Activated T-cell treated with anti-CD3 and anti-CD28 coated beads, Interleukin-2, amount 50 U/mL, for 4 hours (primary cell): ENCODE measurements at regions not wholly inside any gene's neighbourhood (a gene's known extent, or its start where the extent isn't known, plus 50 kb on each side); places are given as distances from the start of the nearest gene placed in this dataset.

Experiments
- ATAC-seq, 2 donors: fragments of 200-7000 bp; cut with Tn5 transposase; one replicate each; pipeline ENCODE4 v1.10.0; 2021
- DNase-seq: peaks from one replicate; pipeline ENCODE4 v3.0.0-alpha.2; 2020
- H3K27me3 Mint-ChIP-seq: one replicate; pipeline ENCODE4 v1.8.0; 2021; ENCODE audit warnings: low read depth, mixed read lengths
- H3K36me3 Mint-ChIP-seq: one replicate; pipeline ENCODE4 v1.8.0; 2022; ENCODE audit warnings: mixed read lengths; ENCODE audit not compliant: insufficient read depth
- H3K4me1 Mint-ChIP-seq: one replicate; pipeline ENCODE4 v1.8.0; 2021; ENCODE audit warnings: low read depth, mixed read lengths
- H3K4me3 Mint-ChIP-seq: one replicate; pipeline ENCODE4 v1.8.0; 2021; ENCODE audit warnings: mild to moderate bottlenecking, moderate library complexity, mixed read lengths
- H3K9me3 Mint-ChIP-seq: one replicate; pipeline ENCODE4 v1.8.0; 2021; ENCODE audit warnings: mixed read lengths

- Mint-ChIP-seq H3K36me3 (no peaks in the 10 kb centered on the region), H3K9me3 (no peaks in the 10 kb centered on the region), H3K27me3 (no peaks in the 10 kb centered on the region), H3K4me1 (peaks cover 59% of the 10 kb centered on the region), H3K4me3 (no peak overlapping the region)
- DNase-seq, result no peak
- ATAC-seq, result peak; percentile 49 to 65
These were observed 117.2 kb downstream of the SLC25A24 start for GRCh38 chr1:108082738-108083562.

GRCh38 chr1:108082001-108082400 is 117.0 kb upstream of the VAV3 start:
- H3K9me3 Mint-ChIP-seq, result no peaks in the 10 kb centered on the region
- no peak overlapping the region for H3K4me3 Mint-ChIP-seq

GRCh38 chr1:108080448-108080847 is 115.5 kb upstream of the VAV3 start:
- no peak for DNase-seq
- Mint-ChIP-seq H3K27me3 (no peaks in the 10 kb centered on the region), H3K36me3 (no peaks in the 10 kb centered on the region), H3K9me3 (no peaks in the 10 kb centered on the region), H3K4me1 (peaks cover 74% of the 10 kb centered on the region), H3K4me3 (peak overlapping the region; percentile 14)
- peak; percentile 41 to 60 for ATAC-seq

More at GRCh38 chr1:108082001-108082400, 117.0 kb upstream of the VAV3 start:
- Mint-ChIP-seq H3K27me3 (no peaks in the 10 kb centered on the region), H3K36me3 (no peaks in the 10 kb centered on the region), H3K4me1 (peaks cover 68% of the 10 kb centered on the region)
- ATAC-seq (no peak), DNase-seq (no peak)

GRCh38 chr1:108079440-108080025 is 114.6 kb upstream of the VAV3 start:
- H3K36me3 Mint-ChIP-seq, result no peaks in the 10 kb centered on the region
- H3K4me1 Mint-ChIP-seq, result peaks cover 73% of the 10 kb centered on the region
- no peaks in the 10 kb centered on the region for H3K27me3 Mint-ChIP-seq
- DNase-seq (peak; percentile 17), ATAC-seq (peak; percentile 56 to 61)
- no peaks in the 10 kb centered on the region for H3K9me3 Mint-ChIP-seq
- H3K4me3 Mint-ChIP-seq, result no peak overlapping the region

- Mint-ChIP-seq H3K4me1 (peaks cover 64% of the 10 kb centered on the region), H3K9me3 (no peaks in the 10 kb centered on the region), H3K36me3 (no peaks in the 10 kb centered on the region), H3K4me3 (peak overlapping the region; percentile 31), H3K27me3 (no peaks in the 10 kb centered on the region)
- DNase-seq, result no peak
- ATAC-seq, result no peak
These were observed 113.0 kb upstream of the VAV3 start for GRCh38 chr1:108077991-108078390.

GRCh38 chr1:108075055-108075454 is 110.1 kb upstream of the VAV3 start:
- no peak for DNase-seq
- Mint-ChIP-seq H3K36me3 (no peaks in the 10 kb centered on the region), H3K9me3 (no peaks in the 10 kb centered on the region), H3K27me3 (no peaks in the 10 kb centered on the region), H3K4me3 (no peak overlapping the region), H3K4me1 (peaks cover 35% of the 10 kb centered on the region)
- ATAC-seq, result no peak

GRCh38 chr1:108072776-108073175 is 107.8 kb upstream of the VAV3 start:
- ATAC-seq (no peak), DNase-seq (no peak)
- H3K36me3 Mint-ChIP-seq, result no peaks in the 10 kb centered on the region
- H3K9me3 Mint-ChIP-seq, result no peaks in the 10 kb centered on the region
- H3K4me1 Mint-ChIP-seq, result peaks cover 19% of the 10 kb centered on the region
- H3K4me3 Mint-ChIP-seq, result no peak overlapping the region
- no peaks in the 10 kb centered on the region for H3K27me3 Mint-ChIP-seq

- Mint-ChIP-seq H3K4me3 (no peak overlapping the region), H3K4me1 (peaks cover 15% of the 10 kb centered on the region), H3K36me3 (no peaks in the 10 kb centered on the region), H3K9me3 (no peaks in the 10 kb centered on the region), H3K27me3 (no peaks in the 10 kb centered on the region)
- ATAC-seq (no peak), DNase-seq (no peak)
These were observed 107.2 kb upstream of the VAV3 start for GRCh38 chr1:108072212-108072611.

- ATAC-seq, result no peak
- DNase-seq, result no peak
- H3K27me3 Mint-ChIP-seq, result no peaks in the 10 kb centered on the region
- no peak overlapping the region for H3K4me3 Mint-ChIP-seq
- H3K9me3 Mint-ChIP-seq, result no peaks in the 10 kb centered on the region
- H3K36me3 Mint-ChIP-seq, result no peaks in the 10 kb centered on the region
- H3K4me1 Mint-ChIP-seq, result peaks cover 11% of the 10 kb centered on the region
These were observed 106.6 kb upstream of the VAV3 start for GRCh38 chr1:108071601-108072000.

GRCh38 chr1:108070662-108071061 is 105.7 kb upstream of the VAV3 start:
- Mint-ChIP-seq H3K4me1 (peaks cover 10% of the 10 kb centered on the region), H3K9me3 (no peaks in the 10 kb centered on the region), H3K4me3 (no peak overlapping the region), H3K27me3 (no peaks in the 10 kb centered on the region), H3K36me3 (no peaks in the 10 kb centered on the region)
- ATAC-seq (no peak), DNase-seq (no peak)

GRCh38 chr1:108067884-108068540 is 103.0 kb upstream of the VAV3 start:
- ATAC-seq (no peak), DNase-seq (no peak)
- Mint-ChIP-seq H3K4me3 (no peak overlapping the region), H3K36me3 (no peaks in the 10 kb centered on the region), H3K27me3 (no peaks in the 10 kb centered on the region), H3K4me1 (peaks cover 8% of the 10 kb centered on the region), H3K9me3 (no peaks in the 10 kb centered on the region)

GRCh38 chr1:108066808-108067207 is 101.8 kb upstream of the VAV3 start:
- DNase-seq, result no peak
- ATAC-seq, result no peak
- H3K4me3 Mint-ChIP-seq, result no peak overlapping the region
- H3K9me3 Mint-ChIP-seq, result peaks cover 9% of the 10 kb centered on the region
- peaks cover 8% of the 10 kb centered on the region for H3K4me1 Mint-ChIP-seq
- H3K27me3 Mint-ChIP-seq, result no peaks in the 10 kb centered on the region
- peaks cover under 1% of the 10 kb centered on the region for H3K36me3 Mint-ChIP-seq

- no peak overlapping the region for H3K4me3 Mint-ChIP-seq
- H3K36me3 Mint-ChIP-seq, result peaks cover 4% of the 10 kb centered on the region
- peaks cover 8% of the 10 kb centered on the region for H3K4me1 Mint-ChIP-seq
- H3K9me3 Mint-ChIP-seq, result peaks cover 13% of the 10 kb centered on the region
- no peak for ATAC-seq
- H3K27me3 Mint-ChIP-seq, result no peaks in the 10 kb centered on the region
- no peak for DNase-seq
These were observed 99.3 kb upstream of the VAV3 start for GRCh38 chr1:108064255-108064654.

- ATAC-seq, result no peak
- peaks cover 13% of the 10 kb centered on the region for H3K9me3 Mint-ChIP-seq
These were observed 98.7 kb upstream of the VAV3 start for GRCh38 chr1:108063703-108064102.

GRCh38 chr1:108059945-108060344 is 95.0 kb upstream of the VAV3 start:
- DNase-seq (no peak), ATAC-seq (no peak)
- Mint-ChIP-seq H3K9me3 (peaks cover 13% of the 10 kb centered on the region), H3K36me3 (peaks cover 4% of the 10 kb centered on the region), H3K27me3 (no peaks in the 10 kb centered on the region), H3K4me3 (no peak overlapping the region), H3K4me1 (no peaks in the 10 kb centered on the region)

More at GRCh38 chr1:108063703-108064102, 98.7 kb upstream of the VAV3 start:
- Mint-ChIP-seq H3K4me1 (peaks cover 8% of the 10 kb centered on the region), H3K27me3 (no peaks in the 10 kb centered on the region), H3K36me3 (peaks cover 4% of the 10 kb centered on the region), H3K4me3 (no peak overlapping the region)
- no peak for DNase-seq
